Neural cell (in vitro differentiated cells): ENCODE measurements at regions not wholly inside any gene's neighbourhood (a gene's known extent, or its start where the extent isn't known, plus 50 kb on each side); places are given as distances from the start of the nearest gene placed in this dataset.

Experiments used
- CTCF ChIP-seq: fragments of 450-650 bp; IDR thresholded peaks from 2 replicates; pipeline ENCODE4 v1.5.1; 2014; ENCODE audit warnings: antibody characterized with exemption, mild to moderate bottlenecking, moderate library complexity; ENCODE audit not compliant: poor library complexity, severe bottlenecking
- MXI1 ChIP-seq: fragments of 450-650 bp; conservative IDR thresholded peaks from 2 replicates; pipeline ENCODE4 v1.6.1; 2014; ENCODE audit warnings: antibody characterized with exemption, mild to moderate bottlenecking; ENCODE audit not compliant: poor library complexity, severe bottlenecking
- RAD21 ChIP-seq: fragments of 450-650 bp; conservative IDR thresholded peaks from 2 replicates; pipeline ENCODE4 v1.6.1; 2014; ENCODE audit warnings: antibody characterized with exemption, mild to moderate bottlenecking, moderate library complexity
- SMC3 ChIP-seq: fragments of 450-650 bp; conservative IDR thresholded peaks from 2 replicates; pipeline ENCODE4 v1.6.1; 2014; ENCODE audit warnings: antibody characterized with exemption, mild to moderate bottlenecking, moderate library complexity; ENCODE audit not compliant: poor library complexity
- TAF1 ChIP-seq: IDR thresholded peaks from 2 replicates; pipeline ENCODE4 v1.6.1; 2012; ENCODE audit warnings: low read depth

GRCh38 chr2:156158808-156159207, 173.7 kb downstream of the NR4A2 start:
- TF ChIP-seq CTCF (no peak), SMC3 (no peak), MXI1 (no peak), RAD21 (no peak), TAF1 (no peak)
